ENCODE measurements at regions not wholly inside any gene's neighbourhood (a gene's known extent, or its start where the extent isn't known, plus 50 kb on each side); places are given as distances from the start of the nearest gene placed in this dataset.
"Not testable (repeated sequence)": the region's sequence is repeated elsewhere in the genome, so short reads cannot be mapped to it uniquely, and the experiment has no call there.

GRCh38 chr7:25738528-25738927 lies 413.5 kb upstream of the NFE2L3 start:
- Histone ChIP-seq H3K27me3 (ENCODE audit: low read depth, low read length) (no peaks in the 10 kb centered on the region), H3K4me3 (ENCODE audit: low read depth in 1 of 2, low read length in 2 of 2) (no peak overlapping the region), H3K27ac (ENCODE audit: low read length) (no peak overlapping the region), H3K36me3 (ENCODE audit: control insufficient read depth in 1 of 2, insufficient read depth in 2 of 2, low read length in 2 of 2) (no peaks in the 10 kb centered on the region), H3K9me3 (ENCODE audit: control insufficient read depth in 1 of 2, low read length in 2 of 2) (no peaks in the 10 kb centered on the region), H3K4me1 (ENCODE audit: control insufficient read depth in 1 of 2, insufficient read depth in 2 of 2, low read length in 2 of 2) (peaks cover 0 to 6% of the 10 kb centered on the region in 2 donors)

- no peaks in the 10 kb centered on the region for H3K9me3 ChIP-seq (ENCODE audit: control insufficient read depth in 1 of 2, low read length in 2 of 2)
- no peak overlapping the region for H3K4me3 ChIP-seq (ENCODE audit: low read depth in 1 of 2, low read length in 2 of 2)
- H3K27me3 ChIP-seq (ENCODE audit: low read depth, low read length): no peaks in the 10 kb centered on the region
- no peak overlapping the region for H3K27ac ChIP-seq (ENCODE audit: low read length)
- H3K4me1 ChIP-seq (ENCODE audit: control insufficient read depth in 1 of 2, insufficient read depth in 2 of 2, low read length in 2 of 2): peaks cover 0 to 6% of the 10 kb centered on the region in 2 donors
- no peaks in the 10 kb centered on the region for H3K36me3 ChIP-seq (ENCODE audit: control insufficient read depth in 1 of 2, insufficient read depth in 2 of 2, low read length in 2 of 2)
Measured at GRCh38 chr7:25739143-25739542, 412.9 kb upstream of the NFE2L3 start.

GRCh38 chr7:25742316-25742715 lies 409.7 kb upstream of the NFE2L3 start:
- H3K4me3 ChIP-seq (ENCODE audit: low read depth in 1 of 2, low read length in 2 of 2): no peak overlapping the region
- H3K4me1 ChIP-seq (ENCODE audit: control insufficient read depth in 1 of 2, insufficient read depth in 2 of 2, low read length in 2 of 2): peaks cover 0 to 6% of the 10 kb centered on the region in 2 donors
- no peaks in the 10 kb centered on the region for H3K27me3 ChIP-seq (ENCODE audit: low read depth, low read length)
- H3K9me3 ChIP-seq (ENCODE audit: control insufficient read depth in 1 of 2, low read length in 2 of 2): no peaks in the 10 kb centered on the region
- H3K27ac ChIP-seq (ENCODE audit: low read length): no peak overlapping the region
- no peaks in the 10 kb centered on the region for H3K36me3 ChIP-seq (ENCODE audit: control insufficient read depth in 1 of 2, insufficient read depth in 2 of 2, low read length in 2 of 2)

- not testable (repeated sequence) for H3K27me3 ChIP-seq (ENCODE audit: low read depth, low read length); H3K9me3 ChIP-seq (ENCODE audit: control insufficient read depth in 1 of 2, low read length in 2 of 2); H3K4me1 ChIP-seq (ENCODE audit: control insufficient read depth in 1 of 2, insufficient read depth in 2 of 2, low read length in 2 of 2); H3K4me3 ChIP-seq (ENCODE audit: low read depth in 1 of 2, low read length in 2 of 2); H3K36me3 ChIP-seq (ENCODE audit: control insufficient read depth in 1 of 2, insufficient read depth in 2 of 2, low read length in 2 of 2); H3K27ac ChIP-seq (ENCODE audit: low read length)
Measured at GRCh38 chr7:25743670-25744451, 408.1 kb upstream of the NFE2L3 start.

- Histone ChIP-seq H3K9me3 (ENCODE audit: control insufficient read depth in 1 of 2, low read length in 2 of 2) (no peaks in the 10 kb centered on the region), H3K27me3 (ENCODE audit: low read depth, low read length) (no peaks in the 10 kb centered on the region), H3K36me3 (ENCODE audit: control insufficient read depth in 1 of 2, insufficient read depth in 2 of 2, low read length in 2 of 2) (no peaks in the 10 kb centered on the region), H3K4me3 (ENCODE audit: low read depth in 1 of 2, low read length in 2 of 2) (peak overlapping the region; percentile 21), H3K4me1 (ENCODE audit: control insufficient read depth in 1 of 2, insufficient read depth in 2 of 2, low read length in 2 of 2) (peaks cover 0 to 2% of the 10 kb centered on the region in 2 donors), H3K27ac (ENCODE audit: low read length) (peak overlapping the region; percentile 72)
Measured at GRCh38 chr7:25750744-25751508, 401.1 kb upstream of the NFE2L3 start.

GRCh38 chr7:25752154-25752553 lies 399.8 kb upstream of the NFE2L3 start:
- H3K9me3 ChIP-seq (ENCODE audit: control insufficient read depth in 1 of 2, low read length in 2 of 2): no peaks in the 10 kb centered on the region
- H3K27me3 ChIP-seq (ENCODE audit: low read depth, low read length): no peaks in the 10 kb centered on the region
- no peak overlapping the region for H3K4me3 ChIP-seq (ENCODE audit: low read depth in 1 of 2, low read length in 2 of 2)
- peak overlapping the region; percentile 72 for H3K27ac ChIP-seq (ENCODE audit: low read length)
- H3K36me3 ChIP-seq (ENCODE audit: control insufficient read depth in 1 of 2, insufficient read depth in 2 of 2, low read length in 2 of 2): no peaks in the 10 kb centered on the region
- H3K4me1 ChIP-seq (ENCODE audit: control insufficient read depth in 1 of 2, insufficient read depth in 2 of 2, low read length in 2 of 2): peaks cover 0 to 2% of the 10 kb centered on the region in 2 donors

GRCh38 chr7:25752967-25753791 lies 398.8 kb upstream of the NFE2L3 start:
- Histone ChIP-seq H3K27ac (ENCODE audit: low read length) (peak overlapping the region; percentile 72), H3K36me3 (ENCODE audit: control insufficient read depth in 1 of 2, insufficient read depth in 2 of 2, low read length in 2 of 2) (no peaks in the 10 kb centered on the region), H3K27me3 (ENCODE audit: low read depth, low read length) (no peaks in the 10 kb centered on the region), H3K9me3 (ENCODE audit: control insufficient read depth in 1 of 2, low read length in 2 of 2) (no peaks in the 10 kb centered on the region), H3K4me3 (ENCODE audit: low read depth in 1 of 2, low read length in 2 of 2) (no peak overlapping the region), H3K4me1 (ENCODE audit: control insufficient read depth in 1 of 2, insufficient read depth in 2 of 2, low read length in 2 of 2) (peaks cover 0 to 2% of the 10 kb centered on the region in 2 donors)

GRCh38 chr7:25753837-25754236 lies 398.2 kb upstream of the NFE2L3 start:
- Histone ChIP-seq H3K27me3 (ENCODE audit: low read depth, low read length) (no peaks in the 10 kb centered on the region), H3K4me3 (ENCODE audit: low read depth in 1 of 2, low read length in 2 of 2) (no peak overlapping the region), H3K36me3 (ENCODE audit: control insufficient read depth in 1 of 2, insufficient read depth in 2 of 2, low read length in 2 of 2) (no peaks in the 10 kb centered on the region), H3K27ac (ENCODE audit: low read length) (no peak overlapping the region), H3K4me1 (ENCODE audit: control insufficient read depth in 1 of 2, insufficient read depth in 2 of 2, low read length in 2 of 2) (peaks cover 0 to 2% of the 10 kb centered on the region in 2 donors), H3K9me3 (ENCODE audit: control insufficient read depth in 1 of 2, low read length in 2 of 2) (no peaks in the 10 kb centered on the region)

GRCh38 chr7:25754333-25754732 lies 397.7 kb upstream of the NFE2L3 start:
- H3K4me1 ChIP-seq (ENCODE audit: control insufficient read depth in 1 of 2, insufficient read depth in 2 of 2, low read length in 2 of 2): peaks cover 0 to 2% of the 10 kb centered on the region in 2 donors
- no peaks in the 10 kb centered on the region for H3K9me3 ChIP-seq (ENCODE audit: control insufficient read depth in 1 of 2, low read length in 2 of 2)
- no peaks in the 10 kb centered on the region for H3K27me3 ChIP-seq (ENCODE audit: low read depth, low read length)
- H3K27ac ChIP-seq (ENCODE audit: low read length): no peak overlapping the region
- H3K36me3 ChIP-seq (ENCODE audit: control insufficient read depth in 1 of 2, insufficient read depth in 2 of 2, low read length in 2 of 2): no peaks in the 10 kb centered on the region
- no peak overlapping the region for H3K4me3 ChIP-seq (ENCODE audit: low read depth in 1 of 2, low read length in 2 of 2)

- Histone ChIP-seq H3K4me3 (ENCODE audit: low read depth in 1 of 2, low read length in 2 of 2) (no peak overlapping the region), H3K36me3 (ENCODE audit: control insufficient read depth in 1 of 2, insufficient read depth in 2 of 2, low read length in 2 of 2) (no peaks in the 10 kb centered on the region), H3K9me3 (ENCODE audit: control insufficient read depth in 1 of 2, low read length in 2 of 2) (no peaks in the 10 kb centered on the region), H3K27ac (ENCODE audit: low read length) (no peak overlapping the region), H3K4me1 (ENCODE audit: control insufficient read depth in 1 of 2, insufficient read depth in 2 of 2, low read length in 2 of 2) (peaks cover 0 to 2% of the 10 kb centered on the region in 2 donors), H3K27me3 (ENCODE audit: low read depth, low read length) (no peaks in the 10 kb centered on the region)
Measured at GRCh38 chr7:25754751-25755150, 397.2 kb upstream of the NFE2L3 start.

- no peaks in the 10 kb centered on the region for H3K9me3 ChIP-seq (ENCODE audit: control insufficient read depth in 1 of 2, low read length in 2 of 2)
- no peak overlapping the region for H3K4me3 ChIP-seq (ENCODE audit: low read depth in 1 of 2, low read length in 2 of 2)
- no peak overlapping the region for H3K27ac ChIP-seq (ENCODE audit: low read length)
- peaks cover 0 to 2% of the 10 kb centered on the region in 2 donors for H3K4me1 ChIP-seq (ENCODE audit: control insufficient read depth in 1 of 2, insufficient read depth in 2 of 2, low read length in 2 of 2)
- H3K27me3 ChIP-seq (ENCODE audit: low read depth, low read length): no peaks in the 10 kb centered on the region
- H3K36me3 ChIP-seq (ENCODE audit: control insufficient read depth in 1 of 2, insufficient read depth in 2 of 2, low read length in 2 of 2): no peaks in the 10 kb centered on the region
Measured at GRCh38 chr7:25756601-25757000, 395.4 kb upstream of the NFE2L3 start.

Data from muscle layer of duodenum (tissue), 2 donors.